HG02840 (cell line): ENCODE measurements at regions not wholly inside any gene's neighbourhood (a gene's known extent, or its start where the extent isn't known, plus 50 kb on each side); places are given as distances from the start of the nearest gene placed in this dataset.
"Not testable (repeated sequence)": the region's sequence is repeated elsewhere in the genome, so short reads cannot be mapped to it uniquely, and the experiment has no call there.

Source experiments
- ATAC-seq: cut with Tn5 transposase; IDR thresholded peaks from one replicate; pipeline ENCODE4 v1.9.1; 2021; ENCODE audit warnings: mild to moderate bottlenecking, moderate library complexity, moderate number of reproducible peaks; ENCODE audit not compliant: unreplicated experiment, low FRiP score

DNA sequence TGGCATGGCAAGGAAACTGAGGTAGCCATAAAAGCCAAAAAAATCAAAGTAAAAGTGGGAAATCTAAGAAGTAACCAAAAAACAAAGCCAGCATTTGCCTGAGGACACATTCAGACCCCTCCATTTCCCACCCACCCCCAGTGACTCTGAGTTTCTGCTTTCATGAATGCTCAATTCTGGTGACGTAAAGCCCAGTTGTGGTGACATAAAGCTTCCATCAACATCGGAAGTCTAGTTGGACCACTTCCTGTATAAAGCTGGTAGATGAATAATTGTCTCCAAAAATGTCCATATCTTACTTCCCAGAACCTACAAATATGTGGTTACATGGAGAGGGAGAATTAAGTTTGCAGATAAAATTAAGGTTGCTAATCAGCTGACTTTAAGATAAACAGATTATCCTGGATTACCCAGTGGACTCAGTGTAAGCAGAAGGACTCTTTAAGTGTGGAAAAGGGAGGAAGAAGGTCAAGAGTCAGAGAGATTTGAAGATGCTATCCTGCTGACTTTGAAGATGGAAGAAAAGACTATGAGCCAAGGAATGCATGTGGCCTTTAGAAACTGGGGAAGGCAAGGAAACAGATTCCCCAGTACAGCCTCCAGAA, 62.0 kb upstream of the ST3GAL6 start:
- ATAC-seq: no peak

DNA sequence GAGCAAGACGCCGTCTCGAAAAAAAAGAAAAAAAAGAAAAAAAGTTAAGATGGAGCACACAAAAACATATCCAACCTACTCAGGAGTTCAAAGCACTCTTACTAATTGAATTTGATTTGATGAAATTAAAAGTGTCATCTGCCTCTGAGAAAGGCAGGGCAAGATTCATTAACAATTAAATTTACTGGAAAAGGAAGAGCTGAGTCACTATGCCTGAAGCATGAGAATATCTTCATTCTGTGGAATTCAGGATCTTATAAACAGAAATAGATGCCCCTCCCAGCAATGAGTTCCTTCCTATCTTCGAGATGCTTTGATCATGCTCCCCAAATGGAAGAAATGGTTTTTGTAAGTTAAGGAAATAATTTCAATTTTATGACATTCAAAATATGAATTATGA, 61.0 kb upstream of the ST3GAL6 start:
- no peak for ATAC-seq

DNA sequence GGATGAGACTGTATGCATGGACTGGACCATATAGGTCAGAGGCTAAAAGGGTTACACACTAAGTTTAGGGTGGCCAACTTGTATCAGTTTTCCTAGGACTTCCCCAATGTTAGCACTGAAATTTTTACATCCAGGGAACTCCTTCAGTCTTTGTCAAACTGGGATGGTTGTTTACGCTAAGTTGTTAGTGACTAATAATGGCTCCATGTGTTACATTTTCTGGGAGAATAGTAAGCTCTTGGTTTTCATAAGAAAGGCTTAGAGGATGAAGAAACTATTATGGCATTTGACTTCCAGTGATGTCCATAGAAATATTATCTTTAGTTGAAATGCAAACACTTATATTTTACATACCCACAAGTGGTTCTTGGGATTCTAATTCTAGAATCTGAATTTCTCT, 57.9 kb upstream of the ST3GAL6 start:
- no peak for ATAC-seq

- no peak for ATAC-seq
These were observed 57.4 kb upstream of the ST3GAL6 start for GRCh38 chr3:98705694-98706093.

GRCh38 chr3:98708681-98709080, 54.5 kb upstream of the ST3GAL6 start:
- not testable (repeated sequence) for ATAC-seq

GRCh38 chr3:98709441-98709840, 53.7 kb upstream of the ST3GAL6 start:
- no peak for ATAC-seq

GRCh38 chr3:98710067-98710659, 53.0 kb upstream of the ST3GAL6 start:
- no peak for ATAC-seq

- no peak for ATAC-seq
These were observed 51.7 kb upstream of the ST3GAL6 start for GRCh38 chr3:98711426-98711825.

DNA sequence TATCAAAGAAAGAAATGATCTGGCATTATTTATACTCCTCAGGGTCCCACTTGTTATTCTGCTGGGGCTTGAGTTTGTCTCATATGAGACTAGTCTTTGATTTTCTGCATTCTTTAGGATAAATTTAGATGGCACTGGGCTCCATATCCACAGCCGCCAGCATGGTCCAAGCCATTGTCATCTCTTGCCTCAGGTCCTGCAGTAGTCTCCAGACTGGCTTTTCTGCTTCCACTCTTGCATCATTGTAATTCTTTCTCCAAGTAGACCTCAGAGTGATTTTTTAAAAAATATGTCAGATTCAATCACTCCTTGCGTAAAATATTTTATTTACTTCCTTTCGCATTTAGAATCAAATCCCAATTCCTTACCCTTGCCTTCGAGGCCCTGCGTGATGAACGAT, 50.4 kb upstream of the ST3GAL6 start:
- no peak for ATAC-seq

- not testable (repeated sequence) for ATAC-seq
These were observed 49.8 kb upstream of the ST3GAL6 start for GRCh38 chr3:98713332-98713731.
